Stimulated activated CD8-positive, alpha-beta memory T cell treated with anti-CD3 and anti-CD28 coated beads, Interleukin-15, amount 100 ng/mL, for 4 hours (primary cell): ENCODE measurements at regions not wholly inside any gene's neighbourhood (a gene's known extent, or its start where the extent isn't known, plus 50 kb on each side); places are given as distances from the start of the nearest gene placed in this dataset.
"Not testable (repeated sequence)": the region's sequence is repeated elsewhere in the genome, so short reads cannot be mapped to it uniquely, and the experiment has no call there.

Experiments used
- DNase-seq, 2 donors: peaks; one replicate each; pipeline ENCODE4 v3.0.0-alpha.2; 2020; ENCODE audit warnings: low read depth in 2 of 2

- DNase-seq = no peak
Measured at GRCh38 chr1:166391279-166392066, 224.7 kb upstream of the FAM78B start.

GRCh38 chr1:166395729-166396128, 228.9 kb upstream of the FAM78B start:
- DNase-seq = no peak

GRCh38 chr1:166409253-166410082, 242.7 kb upstream of the FAM78B start:
- DNase-seq = not testable (repeated sequence)

- no peak for DNase-seq
Measured at GRCh38 chr1:166410083-166410385, 243.2 kb upstream of the FAM78B start.

- not testable (repeated sequence) for DNase-seq
Measured at GRCh38 chr1:166416831-166417230, 250.0 kb upstream of the FAM78B start.

GRCh38 chr1:166418344-166418933, 251.6 kb upstream of the FAM78B start:
- DNase-seq = no peak

- not testable (repeated sequence) for DNase-seq
Measured at GRCh38 chr1:166422586-166422985, 255.8 kb upstream of the FAM78B start.

GRCh38 chr1:166432655-166433054, 265.9 kb upstream of the FAM78B start:
- DNase-seq = no peak

GRCh38 chr1:166433404-166434304, 266.9 kb upstream of the FAM78B start:
- not testable (repeated sequence) for DNase-seq

GRCh38 chr1:166457700-166458099, 290.9 kb upstream of the FAM78B start:
- DNase-seq = no peak

- DNase-seq = no peak
Measured at GRCh38 chr1:166464333-166464732, 297.5 kb upstream of the FAM78B start.

- no peak for DNase-seq
Measured at GRCh38 chr1:166470014-166470413, 303.2 kb upstream of the FAM78B start.

- no peak for DNase-seq
Measured at GRCh38 chr1:166470441-166470840, 303.6 kb upstream of the FAM78B start.

GRCh38 chr1:166471359-166471758, 304.6 kb upstream of the FAM78B start:
- DNase-seq = no peak

- DNase-seq = peak in 1 of 2 donors; percentile 11
Measured at GRCh38 chr1:166479052-166479631, 312.3 kb upstream of the FAM78B start.

- DNase-seq = no peak
Measured at GRCh38 chr1:166484471-166484870, 317.7 kb upstream of the FAM78B start.

- no peak for DNase-seq
Measured at GRCh38 chr1:166484871-166485270, 318.1 kb upstream of the FAM78B start.

GRCh38 chr1:166485620-166486019, 318.8 kb upstream of the FAM78B start:
- no peak for DNase-seq

- no peak for DNase-seq
Measured at GRCh38 chr1:166488327-166488726, 321.5 kb upstream of the FAM78B start.

- DNase-seq = no peak
Measured at GRCh38 chr1:166489356-166489669, 322.5 kb upstream of the FAM78B start.

- peak; percentile 13 to 32 for DNase-seq
Measured at GRCh38 chr1:166489670-166490436, 323.1 kb upstream of the FAM78B start.
